OCI-LY7 (cell line): ENCODE measurements at regions not wholly inside any gene's neighbourhood (a gene's known extent, or its start where the extent isn't known, plus 50 kb on each side); places are given as distances from the start of the nearest gene placed in this dataset.

Experiments
- BruUV-seq: library from RNA; stranded (reverse); fragments of 400-500 nt; replicated peaks from 2 replicates; lab custom pipeline; 2021; lab: Mats Ljungman, UMichigan
- CTCF ChIA-PET: fragments of 300-600 bp; sonication (Branson Sonifier 250); formaldehyde crosslinking; loops from one replicate; lab custom pipeline; 2022; ENCODE audit warnings: antibody characterized with exemption; ENCODE audit not compliant: unreplicated experiment; lab: Charles Lee
- POLR2A ChIA-PET: fragments of 300-600 bp; sonication (Branson Sonifier 250); formaldehyde crosslinking; loops from one replicate; lab custom pipeline; 2022; ENCODE audit warnings: antibody characterized with exemption; lab: Charles Lee
- DNase-seq: peaks from one replicate; pipeline ENCODE4 v3.0.0-alpha.2; 2015; ENCODE audit warnings: low spot score
- H2AFZ ChIP-seq: fragments of 200-600 bp; sonication (generic), shearing (Covaris generic); 2 replicates; pipeline ENCODE4 v1.6.1; 2014; ENCODE audit warnings: mild to moderate bottlenecking, antibody characterized with exemption, low read length, moderate library complexity
- H3K27ac ChIP-seq: fragments of 200-600 bp; sonication (generic); 2 replicates; pipeline ENCODE4 v1.5.1; 2014; ENCODE audit warnings: mixed run types, low read depth, mild to moderate bottlenecking, moderate library complexity, low read length, inconsistent platforms; ENCODE audit not compliant: poor library complexity, severe bottlenecking
- H3K36me3 ChIP-seq: fragments of 200-600 bp; sonication (generic); 2 replicates; pipeline ENCODE4 v1.6.1; 2014; ENCODE audit warnings: mild to moderate bottlenecking, antibody characterized with exemption, low read length, moderate library complexity, mixed read lengths; ENCODE audit not compliant: insufficient read depth
- H3K4me1 ChIP-seq: fragments of 200-600 bp; sonication (generic); 2 replicates; pipeline ENCODE4 v1.5.1; 2014; ENCODE audit warnings: mild to moderate bottlenecking, low read length; ENCODE audit not compliant: insufficient read depth, poor library complexity, severe bottlenecking
- H3K4me2 ChIP-seq: fragments of 200-600 bp; sonication (generic); 2 replicates; pipeline ENCODE4 v1.6.1; 2014; ENCODE audit warnings: mild to moderate bottlenecking, low read length
- H3K4me3 ChIP-seq: fragments of 200-600 bp; sonication (generic); 2 replicates; pipeline ENCODE4 v1.5.1; 2014; ENCODE audit warnings: mild to moderate bottlenecking, low read depth, low read length; ENCODE audit not compliant: poor library complexity, severe bottlenecking
- H3K79me2 ChIP-seq: fragments of 200-600 bp; sonication (generic); 2 replicates; pipeline ENCODE4 v1.6.1; 2016; ENCODE audit warnings: low read depth, mild to moderate bottlenecking, low read length, moderate library complexity, mixed read lengths; ENCODE audit not compliant: insufficient read depth
- H3K9me2 ChIP-seq: fragments of 200-600 bp; sonication (generic); 2 replicates; pipeline ENCODE4 v1.6.1; 2016; ENCODE audit warnings: mild to moderate bottlenecking, low read length, mixed read lengths; ENCODE audit not compliant: insufficient read depth
- H3K9me3 ChIP-seq: fragments of 200-600 bp; sonication (generic); 2 replicates; pipeline ENCODE4 v1.6.1; 2014; ENCODE audit warnings: mild to moderate bottlenecking, mixed run types, low read length, mixed read lengths
- H4K20me1 ChIP-seq: fragments of 200-600 bp; sonication (generic); 2 replicates; pipeline ENCODE4 v1.6.1; 2014; ENCODE audit warnings: mild to moderate bottlenecking, antibody characterized with exemption, low read length, moderate library complexity, mixed read lengths; ENCODE audit not compliant: insufficient read depth
- EZH2phosphoT487 ChIP-seq: fragments of 200-600 bp; sonication (generic); IDR thresholded peaks from 2 replicates; pipeline ENCODE4 v1.6.1; 2018; ENCODE audit warnings: low read depth, borderline replicate concordance, mild to moderate bottlenecking, mixed run types, antibody characterized with exemption, low read length, moderate library complexity, mixed read lengths
- intact Hi-C: fragments of 100-400 bp; cut with micrococcal nuclease; formaldehyde crosslinking; loops from one replicate; pipeline ENCODE4 v1.10.0; 2022; ENCODE audit not compliant: unreplicated experiment
- TF ChIP-seq, protein P1 (sequence below): fragments of 200-600 bp; sonication (generic); conservative IDR thresholded peaks from 2 replicates; pipeline ENCODE4 v1.5.1; 2014; ENCODE audit warnings: mild to moderate bottlenecking, antibody characterized with exemption, low read length, moderate library complexity, mixed read lengths

DNA sequence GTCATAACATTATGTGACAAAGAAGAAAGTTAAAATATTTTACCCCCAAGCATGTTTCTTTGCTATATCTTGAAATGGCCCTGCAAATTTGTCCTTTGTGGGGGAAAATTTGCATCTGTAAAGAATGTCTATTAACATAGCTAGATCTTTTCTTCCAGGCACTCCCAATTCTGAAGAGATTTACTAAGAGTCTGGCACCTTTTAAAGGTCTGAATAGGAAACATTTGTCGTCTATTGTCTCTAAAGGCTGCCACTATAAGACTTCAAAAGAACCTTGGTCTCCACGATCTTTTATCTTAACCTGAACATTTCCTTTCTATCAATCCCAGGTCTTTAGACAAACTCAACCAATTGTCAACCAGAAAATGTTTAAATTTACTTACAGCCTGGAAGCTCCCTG is 128.6 kb upstream of the VCX start:
- Histone ChIP-seq H3K27ac (no peak overlapping the region), H3K79me2 (no peaks in the 10 kb centered on the region), H2AFZ (no peak overlapping the region), H3K4me2 (no peak overlapping the region), H3K4me1 (no peaks in the 10 kb centered on the region), H3K9me2 (no peaks in the 10 kb centered on the region), H3K36me3 (no peaks in the 10 kb centered on the region), H4K20me1 (no peaks in the 10 kb centered on the region), H3K9me3 (no peaks in the 10 kb centered on the region), H3K4me3 (no peak overlapping the region)
- TF ChIP-seq, protein P1, sequence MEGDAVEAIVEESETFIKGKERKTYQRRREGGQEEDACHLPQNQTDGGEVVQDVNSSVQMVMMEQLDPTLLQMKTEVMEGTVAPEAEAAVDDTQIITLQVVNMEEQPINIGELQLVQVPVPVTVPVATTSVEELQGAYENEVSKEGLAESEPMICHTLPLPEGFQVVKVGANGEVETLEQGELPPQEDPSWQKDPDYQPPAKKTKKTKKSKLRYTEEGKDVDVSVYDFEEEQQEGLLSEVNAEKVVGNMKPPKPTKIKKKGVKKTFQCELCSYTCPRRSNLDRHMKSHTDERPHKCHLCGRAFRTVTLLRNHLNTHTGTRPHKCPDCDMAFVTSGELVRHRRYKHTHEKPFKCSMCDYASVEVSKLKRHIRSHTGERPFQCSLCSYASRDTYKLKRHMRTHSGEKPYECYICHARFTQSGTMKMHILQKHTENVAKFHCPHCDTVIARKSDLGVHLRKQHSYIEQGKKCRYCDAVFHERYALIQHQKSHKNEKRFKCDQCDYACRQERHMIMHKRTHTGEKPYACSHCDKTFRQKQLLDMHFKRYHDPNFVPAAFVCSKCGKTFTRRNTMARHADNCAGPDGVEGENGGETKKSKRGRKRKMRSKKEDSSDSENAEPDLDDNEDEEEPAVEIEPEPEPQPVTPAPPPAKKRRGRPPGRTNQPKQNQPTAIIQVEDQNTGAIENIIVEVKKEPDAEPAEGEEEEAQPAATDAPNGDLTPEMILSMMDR, result no peak
- no peak for TF ChIP-seq EZH2phosphoT487
- BruUV-seq, result no TSS peak
- intact Hi-C loops, result no loop called here
- no peak for DNase-seq
- ChIA-PET CTCF (no interaction called here), POLR2A (no interaction called here)

DNA sequence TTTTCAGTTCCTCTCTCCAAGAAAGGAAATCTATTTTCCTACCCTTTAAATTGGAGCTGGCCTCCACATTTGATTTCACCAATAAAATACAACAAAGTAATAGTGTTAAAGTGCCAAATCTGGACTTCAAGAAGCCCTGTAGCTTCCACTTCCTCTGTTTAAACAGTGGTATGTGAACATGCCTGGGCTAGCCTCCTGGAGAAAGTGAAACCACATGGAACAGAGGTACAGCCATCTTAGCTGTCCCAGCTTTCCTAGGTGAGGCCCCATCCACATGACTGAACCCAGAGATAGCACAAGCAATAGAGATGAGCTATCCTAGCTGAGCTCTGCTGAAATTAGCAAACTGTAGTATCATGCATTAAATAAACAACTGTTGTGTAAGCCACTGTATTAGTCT is 131.8 kb upstream of the VCX start:
- Histone ChIP-seq H3K4me3 (no peak overlapping the region), H3K9me3 (no peaks in the 10 kb centered on the region), H3K79me2 (no peaks in the 10 kb centered on the region), H2AFZ (no peak overlapping the region), H3K9me2 (no peaks in the 10 kb centered on the region), H3K36me3 (no peaks in the 10 kb centered on the region), H3K4me2 (no peak overlapping the region), H3K4me1 (no peaks in the 10 kb centered on the region), H4K20me1 (no peaks in the 10 kb centered on the region), H3K27ac (no peak overlapping the region)
- CTCF ChIA-PET, result no interaction called here
- intact Hi-C loops, result no loop called here
- TF ChIP-seq, protein P1, result no peak
- TF ChIP-seq EZH2phosphoT487, result no peak
- POLR2A ChIA-PET, result no interaction called here
- no peak for DNase-seq
- no TSS peak for BruUV-seq

DNA sequence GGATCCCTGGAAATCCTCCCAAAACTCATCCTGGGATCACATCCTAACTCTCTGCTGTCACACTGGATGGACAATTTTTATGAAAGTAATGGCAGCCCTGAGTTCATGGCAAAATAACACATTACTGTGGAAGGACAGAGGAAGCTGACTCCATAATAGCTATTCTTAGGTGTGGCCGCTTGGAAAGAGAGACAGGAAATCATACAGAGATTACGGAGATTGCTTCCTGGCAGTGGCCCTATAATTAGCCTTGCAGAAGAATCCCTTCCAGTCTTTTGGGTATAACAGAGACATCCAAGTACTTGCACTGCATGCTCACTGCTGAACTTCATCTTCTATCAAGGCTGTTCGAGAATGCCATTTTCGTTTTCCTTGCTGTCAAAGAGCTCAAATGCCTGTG is 133.1 kb upstream of the VCX start:
- Histone ChIP-seq H3K9me3 (no peaks in the 10 kb centered on the region), H4K20me1 (no peaks in the 10 kb centered on the region), H3K27ac (no peak overlapping the region), H3K79me2 (no peaks in the 10 kb centered on the region), H3K4me1 (no peaks in the 10 kb centered on the region), H3K36me3 (no peaks in the 10 kb centered on the region), H2AFZ (no peak overlapping the region), H3K4me3 (no peak overlapping the region), H3K9me2 (no peaks in the 10 kb centered on the region), H3K4me2 (no peak overlapping the region)
- no TSS peak for BruUV-seq
- intact Hi-C loops, result no loop called here
- ChIA-PET POLR2A (interaction anchor here (0.6 kb wide), 1 partner anchor 119 kb away, joined by 3 read pairs; no protein-coding TSS in a partner anchor), CTCF (no interaction called here)
- TF ChIP-seq EZH2phosphoT487, result no peak
- TF ChIP-seq, protein P1, result no peak
- no peak for DNase-seq
